ENCODE measurements at regions not wholly inside any gene's neighbourhood (a gene's known extent, or its start where the extent isn't known, plus 50 kb on each side); places are given as distances from the start of the nearest gene placed in this dataset.

DNA sequence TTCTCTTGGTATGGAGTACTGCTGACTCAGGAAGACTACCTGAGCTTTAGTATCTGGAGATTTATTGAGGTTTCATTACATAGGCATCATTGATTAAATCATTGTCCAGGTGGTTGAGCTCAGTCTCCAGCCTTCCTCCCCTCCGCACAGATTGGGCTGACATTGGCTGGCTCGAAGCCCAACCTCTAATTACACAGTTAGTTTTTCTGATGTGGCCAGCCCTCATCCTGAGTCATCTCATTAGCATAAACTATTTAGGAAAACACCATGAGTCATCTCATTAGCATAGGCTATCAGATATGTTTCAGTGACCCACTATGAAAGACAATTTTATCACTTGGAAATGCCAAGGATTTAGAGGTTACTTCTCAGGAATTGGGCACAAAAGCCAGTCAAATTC, 93.9 kb upstream of the ANKRD50 start:
- DNase-seq (ENCODE audit: low read depth) = peak; percentile 63
- TF ChIP-seq, protein P1, sequence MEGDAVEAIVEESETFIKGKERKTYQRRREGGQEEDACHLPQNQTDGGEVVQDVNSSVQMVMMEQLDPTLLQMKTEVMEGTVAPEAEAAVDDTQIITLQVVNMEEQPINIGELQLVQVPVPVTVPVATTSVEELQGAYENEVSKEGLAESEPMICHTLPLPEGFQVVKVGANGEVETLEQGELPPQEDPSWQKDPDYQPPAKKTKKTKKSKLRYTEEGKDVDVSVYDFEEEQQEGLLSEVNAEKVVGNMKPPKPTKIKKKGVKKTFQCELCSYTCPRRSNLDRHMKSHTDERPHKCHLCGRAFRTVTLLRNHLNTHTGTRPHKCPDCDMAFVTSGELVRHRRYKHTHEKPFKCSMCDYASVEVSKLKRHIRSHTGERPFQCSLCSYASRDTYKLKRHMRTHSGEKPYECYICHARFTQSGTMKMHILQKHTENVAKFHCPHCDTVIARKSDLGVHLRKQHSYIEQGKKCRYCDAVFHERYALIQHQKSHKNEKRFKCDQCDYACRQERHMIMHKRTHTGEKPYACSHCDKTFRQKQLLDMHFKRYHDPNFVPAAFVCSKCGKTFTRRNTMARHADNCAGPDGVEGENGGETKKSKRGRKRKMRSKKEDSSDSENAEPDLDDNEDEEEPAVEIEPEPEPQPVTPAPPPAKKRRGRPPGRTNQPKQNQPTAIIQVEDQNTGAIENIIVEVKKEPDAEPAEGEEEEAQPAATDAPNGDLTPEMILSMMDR (conservative IDR thresholded peaks at IDR 0.05; ENCODE audit: control insufficient read depth, insufficient read depth, low read depth, low read length) = no peak
- H3K4me3 ChIP-seq (ENCODE audit: control insufficient read depth, low read depth, low read length) = no peak overlapping the region

DNA sequence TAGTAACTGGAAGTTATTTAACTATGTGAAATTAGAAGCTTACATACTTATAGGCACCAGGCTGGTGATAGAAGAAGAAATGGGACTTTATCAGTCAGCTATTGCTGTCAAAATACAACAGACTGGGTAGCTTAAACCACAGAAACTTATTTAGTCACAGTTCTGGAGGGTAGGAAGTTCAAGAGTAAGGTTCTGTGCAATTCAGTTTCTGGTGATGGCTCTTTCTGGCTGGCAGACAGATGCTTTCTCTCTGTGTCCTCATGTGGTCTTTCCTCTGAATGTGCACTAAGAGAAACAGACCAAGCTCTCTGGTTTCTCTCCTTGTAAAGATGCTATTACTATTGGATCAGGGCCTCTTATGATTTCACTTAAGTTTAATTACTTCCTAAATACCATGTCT, 92.1 kb upstream of the ANKRD50 start:
- DNase-seq (ENCODE audit: low read depth) = peak; percentile 3
- no peak overlapping the region for H3K4me3 ChIP-seq (ENCODE audit: control insufficient read depth, low read depth, low read length)
- TF ChIP-seq, protein P1 (conservative IDR thresholded peaks at IDR 0.05; ENCODE audit: control insufficient read depth, insufficient read depth, low read depth, low read length) = no peak

DNA sequence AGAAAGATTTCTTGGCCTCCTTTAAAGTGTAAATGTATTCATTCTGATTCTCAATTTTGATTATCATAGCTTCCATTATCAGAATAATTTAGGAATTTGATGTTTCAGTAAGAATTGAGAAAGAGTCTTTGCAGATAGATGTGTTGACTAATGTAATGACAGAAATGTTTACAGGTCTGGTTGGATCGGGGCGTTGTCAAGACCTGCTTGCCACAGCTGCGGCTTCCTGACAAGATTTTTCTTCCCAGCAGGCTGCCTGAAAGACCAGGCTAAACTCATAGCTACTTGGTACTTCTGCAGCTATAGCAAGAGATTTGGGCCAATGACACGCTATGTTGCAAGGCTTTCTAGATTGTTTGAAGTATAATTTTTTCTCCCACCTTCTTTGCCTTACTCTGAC, 91.5 kb upstream of the ANKRD50 start:
- DNase-seq (ENCODE audit: low read depth) = no peak
- TF ChIP-seq, protein P1 (conservative IDR thresholded peaks at IDR 0.05; ENCODE audit: control insufficient read depth, insufficient read depth, low read depth, low read length) = no peak
- no peak overlapping the region for H3K4me3 ChIP-seq (ENCODE audit: control insufficient read depth, low read depth, low read length)

DNA sequence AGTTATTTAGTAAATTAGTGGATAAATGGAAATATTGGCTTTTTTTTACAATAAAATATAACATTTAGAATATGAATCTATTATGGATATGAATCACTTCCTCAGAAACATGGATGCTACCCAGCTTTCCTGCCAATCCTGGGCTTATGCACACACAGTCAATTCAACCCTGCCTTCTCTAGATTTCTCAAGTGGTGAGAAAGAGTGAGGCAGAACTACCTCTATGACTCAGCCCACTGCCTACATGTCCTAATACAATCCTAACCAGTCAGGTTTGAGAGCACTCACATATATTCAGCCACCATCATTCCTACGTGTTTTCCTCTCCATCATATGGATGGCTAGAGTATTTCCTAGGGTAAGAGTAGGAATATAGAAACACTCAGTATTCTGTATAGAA, 91.1 kb upstream of the ANKRD50 start:
- TF ChIP-seq, protein P1 (conservative IDR thresholded peaks at IDR 0.05; ENCODE audit: control insufficient read depth, insufficient read depth, low read depth, low read length) = no peak
- DNase-seq (ENCODE audit: low read depth) = peak; percentile 59
- H3K4me3 ChIP-seq (ENCODE audit: control insufficient read depth, low read depth, low read length) = no peak overlapping the region

DNA sequence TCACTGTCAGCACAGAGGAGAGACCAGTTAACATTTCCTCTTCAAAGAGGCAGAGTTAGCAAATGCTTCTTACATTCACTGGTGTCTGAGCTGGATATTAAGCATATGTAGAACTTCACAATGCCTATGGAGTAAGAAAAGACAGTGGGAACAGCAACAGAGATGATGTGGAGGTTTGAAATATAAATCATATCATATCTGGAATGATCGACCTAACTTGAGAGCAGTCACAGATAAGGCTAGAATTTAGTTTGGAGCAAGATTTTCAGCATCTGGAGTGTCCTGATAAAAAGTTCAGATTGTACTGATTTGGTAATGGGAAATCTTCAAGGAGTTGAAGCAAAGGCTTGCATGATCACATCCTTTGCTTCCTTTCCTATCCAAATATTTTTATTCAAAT, 90.5 kb upstream of the ANKRD50 start:
- DNase-seq (ENCODE audit: low read depth) = no peak
- H3K4me3 ChIP-seq (ENCODE audit: control insufficient read depth, low read depth, low read length) = no peak overlapping the region
- TF ChIP-seq, protein P1 (conservative IDR thresholded peaks at IDR 0.05; ENCODE audit: control insufficient read depth, insufficient read depth, low read depth, low read length) = no peak

DNA sequence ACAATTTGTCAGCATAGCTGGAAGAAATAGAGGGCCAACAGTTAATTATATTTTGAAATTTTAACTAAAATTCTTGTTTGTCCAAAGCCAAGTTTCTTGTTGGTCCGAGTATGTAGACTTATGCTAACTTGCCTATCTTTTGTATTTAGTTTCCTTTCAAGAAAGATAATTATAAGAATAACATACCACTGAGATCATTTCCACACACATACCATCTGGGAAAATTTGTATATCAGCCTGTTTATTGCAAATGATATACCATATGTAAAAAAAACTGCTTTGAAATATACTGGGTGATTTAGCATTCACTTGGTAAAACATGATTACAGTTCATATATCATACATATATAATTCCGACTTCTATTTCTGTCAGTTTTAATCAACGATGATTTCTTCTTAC, 84.7 kb upstream of the ANKRD50 start:
- TF ChIP-seq, protein P1 (conservative IDR thresholded peaks at IDR 0.05; ENCODE audit: control insufficient read depth, insufficient read depth, low read depth, low read length) = no peak
- DNase-seq (ENCODE audit: low read depth) = no peak

DNA sequence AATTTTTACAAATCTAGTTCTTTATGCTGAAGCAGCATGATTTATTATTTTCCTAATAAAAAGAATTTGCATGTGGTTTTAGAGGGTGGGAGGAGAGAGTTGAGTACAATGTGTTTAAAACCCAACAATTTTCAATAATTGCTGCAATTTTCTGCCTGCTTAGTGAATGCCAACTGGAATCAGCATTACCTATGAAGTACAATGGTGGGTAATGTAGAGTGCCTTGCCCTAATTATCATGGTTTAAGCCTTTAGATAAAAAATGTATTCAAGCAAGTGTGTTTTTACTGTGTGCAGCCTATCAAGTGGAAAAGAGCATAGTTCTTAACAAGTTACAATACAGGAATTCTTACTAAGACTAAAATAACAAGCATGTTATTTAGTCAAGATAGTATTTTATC, 77.9 kb upstream of the ANKRD50 start:
- no peak overlapping the region for H3K4me3 ChIP-seq (ENCODE audit: control insufficient read depth, low read depth, low read length)
- TF ChIP-seq, protein P1 (conservative IDR thresholded peaks at IDR 0.05; ENCODE audit: control insufficient read depth, insufficient read depth, low read depth, low read length) = no peak
- DNase-seq (ENCODE audit: low read depth) = no peak

More for the DNA sequence above, 84.7 kb upstream of the ANKRD50 start:
- H3K4me3 ChIP-seq (ENCODE audit: control insufficient read depth, low read depth, low read length) = no peak overlapping the region
